Renal pelvis (tissue), 1 donor: ENCODE measurements at regions not wholly inside any gene's neighbourhood (a gene's known extent, or its start where the extent isn't known, plus 50 kb on each side); places are given as distances from the start of the nearest gene placed in this dataset.

Source experiments
- DNase-seq: peaks from one replicate; pipeline ENCODE4 v3.0.0-alpha.2; 2013

DNA sequence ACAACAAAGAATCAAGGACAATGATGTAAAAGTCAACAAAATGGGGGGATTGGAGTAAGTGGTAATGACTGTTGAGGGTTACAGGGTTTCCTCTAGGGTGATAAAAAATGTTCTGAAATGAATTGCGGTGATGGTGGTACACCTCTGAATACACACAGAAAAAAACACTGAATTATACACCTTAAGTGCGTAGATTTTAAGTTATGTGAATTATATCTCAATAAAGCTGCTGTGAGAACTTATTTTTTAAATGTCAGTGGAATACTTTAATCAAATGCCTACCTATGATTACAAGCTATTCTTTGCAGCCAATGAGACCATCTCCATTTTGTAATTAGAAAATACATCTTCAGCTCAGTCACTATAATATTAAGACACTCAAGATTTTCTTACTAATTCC is 53.5 kb downstream of the ZNF608 start:
- DNase-seq: no peak

DNA sequence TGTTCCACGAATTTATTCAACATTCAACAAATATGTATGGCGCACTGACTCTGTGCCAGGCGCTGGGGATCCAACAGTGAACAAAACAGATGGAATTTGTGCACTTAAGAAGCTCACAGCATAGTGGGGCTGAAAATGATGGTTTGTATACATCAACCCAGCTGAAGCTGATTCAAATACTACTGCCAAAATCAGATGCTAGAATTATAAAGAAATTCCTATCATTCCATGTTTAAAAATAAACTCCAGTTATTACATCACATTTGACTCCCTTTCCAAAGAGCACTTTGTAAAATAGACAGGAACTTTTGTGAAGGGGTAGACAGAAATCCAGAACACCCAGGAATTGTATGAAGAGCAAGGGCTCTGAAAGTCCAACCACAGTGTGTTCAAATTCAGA is 54.1 kb downstream of the ZNF608 start:
- no peak for DNase-seq

DNA sequence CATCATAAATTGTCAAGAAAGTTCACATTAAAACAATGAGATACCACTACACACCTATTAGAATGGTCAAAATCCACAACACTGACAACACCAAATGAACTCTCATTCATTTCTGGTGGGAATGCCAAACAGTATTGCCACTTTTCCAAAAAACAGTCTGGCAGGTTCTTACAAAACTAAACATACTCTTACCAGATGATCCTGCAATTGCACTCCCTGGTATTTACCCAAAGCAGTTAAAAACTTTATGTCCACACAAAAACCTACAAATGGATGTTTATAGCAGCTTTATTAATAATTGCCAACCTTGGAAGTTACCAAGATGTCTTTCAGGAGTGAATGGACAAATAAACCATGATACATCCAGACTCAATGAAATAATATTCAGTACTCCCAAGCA is 56.8 kb downstream of the ZNF608 start:
- DNase-seq: no peak

DNA sequence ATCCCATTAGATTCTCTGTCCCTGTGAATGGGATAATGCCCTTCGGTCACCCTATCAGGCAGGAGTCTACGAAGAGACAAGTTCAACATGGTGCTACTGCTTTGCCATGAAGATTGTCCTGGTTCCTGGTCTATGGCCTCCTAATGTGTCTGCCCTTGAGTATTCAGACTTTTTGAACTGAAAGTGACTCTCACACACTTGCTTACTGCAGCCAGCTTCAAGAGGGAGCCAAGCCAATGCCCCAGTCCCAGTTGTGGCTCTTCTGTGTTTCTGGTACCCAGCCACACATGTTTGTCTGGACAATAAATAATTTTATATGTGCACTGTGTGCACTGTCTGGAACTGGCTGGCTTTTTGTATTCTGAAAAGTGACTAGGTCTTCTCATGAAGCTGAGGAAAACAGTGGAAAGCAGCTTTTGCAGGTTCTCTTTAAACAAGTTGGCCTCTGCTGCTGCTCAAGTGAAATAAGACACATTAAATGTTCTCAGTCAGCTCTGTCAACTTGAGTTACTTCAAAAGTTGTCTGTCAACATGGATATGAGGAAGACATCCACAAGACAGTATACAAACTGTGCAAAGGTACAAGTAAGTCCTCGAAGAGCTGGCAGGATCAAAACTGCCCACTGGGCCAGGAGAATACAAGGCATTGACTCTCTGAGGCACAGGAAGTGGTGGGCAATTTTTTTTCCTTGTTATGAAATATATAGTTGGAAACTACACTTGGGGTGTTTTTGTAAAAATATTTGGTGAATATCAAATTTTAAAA is 60.0 kb downstream of the ZNF608 start:
- no peak for DNase-seq

DNA sequence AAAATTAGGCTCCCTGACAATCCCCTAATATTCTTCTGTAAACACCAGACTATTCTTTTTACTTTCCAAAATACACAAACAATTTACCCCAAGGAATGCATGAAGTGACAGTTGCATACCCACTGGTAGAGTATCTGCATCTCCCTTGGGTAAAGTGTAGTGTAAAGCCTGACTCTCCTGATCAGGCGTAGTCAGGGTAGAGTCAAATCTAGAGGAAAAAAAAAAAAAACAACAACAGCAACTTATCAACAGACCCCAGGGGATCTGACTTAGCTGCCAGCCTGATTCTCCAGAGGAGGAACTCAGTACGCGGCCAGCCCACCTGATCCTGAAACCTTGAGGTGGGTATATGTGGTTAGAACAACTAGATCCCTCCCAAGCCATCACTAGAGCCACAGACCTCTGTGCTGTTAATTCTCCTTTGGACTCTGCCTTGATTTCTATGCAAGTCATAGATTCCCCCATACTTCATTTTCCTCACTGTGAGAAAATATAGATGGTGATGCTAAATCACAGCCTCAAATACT is 61.0 kb downstream of the ZNF608 start:
- DNase-seq: no peak

DNA sequence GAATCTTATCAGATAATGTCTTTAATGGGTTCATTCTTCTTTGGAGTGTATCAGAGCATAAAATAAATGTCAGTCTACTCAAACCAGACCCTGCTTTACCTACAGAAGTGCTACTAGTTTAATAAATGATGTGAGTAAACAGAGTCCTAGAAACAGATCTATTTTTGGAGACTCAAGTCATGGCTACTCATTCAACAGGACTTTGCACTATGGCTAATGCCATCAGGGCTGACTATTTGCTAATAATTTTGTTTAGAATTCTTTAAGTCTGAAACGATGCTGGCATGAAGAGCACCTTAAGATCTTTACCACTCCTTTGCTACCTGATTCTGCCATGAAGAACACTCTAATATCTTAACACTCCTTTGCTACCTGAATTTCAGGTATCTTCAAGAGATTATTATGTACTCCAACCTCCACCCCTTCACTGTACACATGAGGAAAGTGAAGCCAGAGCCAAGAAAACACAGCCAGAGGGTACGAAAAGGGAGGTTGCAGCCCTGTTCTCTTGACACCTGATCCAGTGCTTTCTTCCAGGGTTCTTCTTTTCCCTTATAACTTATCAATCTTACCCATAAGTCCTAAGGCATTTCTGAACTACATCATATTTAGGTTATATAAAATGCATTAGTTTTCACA is 62.4 kb downstream of the ZNF608 start:
- DNase-seq: no peak

DNA sequence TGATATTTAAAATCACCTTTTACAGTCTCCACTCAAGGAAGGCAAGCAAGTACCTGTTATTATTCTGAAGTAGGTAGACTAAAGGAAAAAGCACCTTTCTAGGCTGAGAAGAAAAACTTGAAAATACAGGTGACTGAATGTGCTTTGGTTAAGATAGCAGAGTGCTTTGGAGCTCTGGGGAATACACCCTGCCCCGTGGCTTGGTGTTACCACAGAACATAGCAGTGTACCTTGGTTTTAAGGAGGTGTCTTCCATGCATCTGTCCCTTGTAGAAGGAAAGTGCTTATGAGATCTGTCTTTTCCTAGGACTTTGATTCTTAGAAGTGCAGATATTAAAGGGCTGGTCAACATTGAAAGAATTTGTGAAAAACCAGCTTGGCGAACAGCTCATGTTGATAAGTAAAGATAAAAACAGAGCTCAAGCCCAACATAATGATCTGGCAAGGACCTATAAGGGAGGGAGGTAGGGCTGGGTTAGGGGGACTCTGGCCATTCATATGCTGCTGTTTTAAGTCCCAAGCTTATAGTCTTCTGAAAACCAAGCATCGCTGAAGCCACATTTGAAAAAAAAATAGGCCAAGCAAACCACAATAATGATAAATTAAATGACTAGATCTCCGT is 66.8 kb downstream of the ZNF608 start:
- no peak for DNase-seq

DNA sequence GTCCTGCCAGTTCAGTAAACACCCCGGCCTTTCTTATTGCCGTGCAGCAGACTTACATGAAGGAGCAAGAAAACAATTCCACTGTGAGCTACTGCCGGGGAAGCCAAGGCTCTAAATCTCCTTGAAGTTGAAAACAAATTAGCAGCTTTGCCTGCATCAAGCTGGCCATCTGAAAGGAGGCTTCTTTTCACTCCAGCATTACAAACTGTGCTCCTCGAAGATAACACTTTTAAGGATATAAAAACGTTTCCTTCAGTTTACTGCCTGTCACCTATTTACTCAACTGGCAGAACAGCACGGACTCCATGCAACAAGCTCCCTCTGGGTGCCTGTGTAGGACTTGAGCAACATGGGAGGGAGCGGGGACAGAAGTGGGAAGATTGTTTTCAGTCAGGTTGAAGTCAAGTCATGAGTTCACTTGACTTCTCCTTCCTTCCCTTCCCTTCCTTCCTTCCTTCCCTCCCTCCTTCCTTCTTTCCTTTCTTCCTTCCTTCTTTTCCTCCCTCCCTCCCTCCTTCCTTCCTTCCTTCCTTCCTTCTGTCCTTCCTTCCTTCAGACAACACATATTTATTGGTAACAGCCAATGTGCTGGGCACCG is 67.4 kb downstream of the ZNF608 start:
- no peak for DNase-seq

DNA sequence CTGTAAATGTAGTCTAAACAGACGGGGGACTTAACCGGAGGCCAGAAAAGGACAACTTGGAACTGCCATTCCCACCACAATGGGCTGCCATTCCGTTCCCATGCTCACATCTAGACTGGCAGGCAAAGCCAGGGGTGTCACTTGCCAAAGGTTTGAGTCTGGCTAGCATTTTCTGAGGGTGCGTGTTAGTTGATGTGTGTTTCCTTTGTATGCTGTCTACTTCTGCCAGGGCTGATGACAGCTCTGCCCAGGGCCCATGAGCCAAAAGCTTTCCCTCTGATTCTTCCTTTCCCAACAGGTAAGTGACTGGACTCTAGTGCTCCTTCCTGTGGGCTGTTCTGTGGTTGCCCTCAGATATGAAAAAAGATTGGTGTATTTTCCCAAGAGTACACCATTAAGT is 68.0 kb downstream of the ZNF608 start:
- no peak for DNase-seq

DNA sequence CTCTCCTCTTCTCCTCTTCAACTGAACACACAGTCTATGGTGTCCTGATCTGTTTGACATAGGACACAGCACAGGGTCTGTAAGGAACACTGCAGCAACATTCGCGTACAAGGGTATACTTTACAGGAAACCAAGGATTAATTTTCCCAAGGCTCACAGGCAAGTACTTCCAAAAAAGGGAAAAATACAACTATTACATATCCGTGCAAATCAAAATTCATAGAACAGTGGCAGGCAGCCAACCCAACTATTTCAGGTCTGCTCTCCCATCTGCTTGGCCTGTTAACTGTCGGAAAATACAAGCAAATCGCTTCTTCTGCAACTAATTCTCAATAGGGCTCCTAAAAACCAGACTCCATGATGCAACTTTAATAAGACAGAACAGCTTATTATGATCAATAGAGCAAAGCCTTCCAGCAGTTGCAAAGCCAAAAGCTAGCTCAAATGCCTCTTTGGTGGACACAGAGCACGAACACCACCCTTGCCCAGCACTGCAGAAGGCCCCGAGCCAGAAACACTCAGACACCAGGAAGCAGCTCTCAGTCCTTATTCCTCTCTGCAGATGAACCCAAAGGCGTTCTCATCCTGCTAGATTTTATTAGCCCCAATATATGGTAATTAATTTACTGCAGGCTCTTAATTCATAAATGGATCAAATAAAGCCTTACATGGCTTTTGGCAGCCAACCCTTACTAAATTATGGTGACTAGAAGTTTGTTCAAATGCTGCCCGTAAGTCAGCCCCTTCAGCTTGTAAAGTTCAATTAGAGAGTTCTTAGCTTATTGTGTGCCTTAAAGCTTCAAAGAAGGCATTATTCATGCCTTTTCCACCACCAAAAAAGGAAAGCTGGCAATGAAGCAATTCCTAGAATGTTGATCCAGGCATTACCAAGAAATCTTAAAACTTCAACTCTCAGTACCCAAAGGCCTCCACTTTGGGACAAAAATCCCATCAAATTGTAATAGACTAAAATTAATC is 68.8 kb downstream of the ZNF608 start:
- no peak for DNase-seq

DNA sequence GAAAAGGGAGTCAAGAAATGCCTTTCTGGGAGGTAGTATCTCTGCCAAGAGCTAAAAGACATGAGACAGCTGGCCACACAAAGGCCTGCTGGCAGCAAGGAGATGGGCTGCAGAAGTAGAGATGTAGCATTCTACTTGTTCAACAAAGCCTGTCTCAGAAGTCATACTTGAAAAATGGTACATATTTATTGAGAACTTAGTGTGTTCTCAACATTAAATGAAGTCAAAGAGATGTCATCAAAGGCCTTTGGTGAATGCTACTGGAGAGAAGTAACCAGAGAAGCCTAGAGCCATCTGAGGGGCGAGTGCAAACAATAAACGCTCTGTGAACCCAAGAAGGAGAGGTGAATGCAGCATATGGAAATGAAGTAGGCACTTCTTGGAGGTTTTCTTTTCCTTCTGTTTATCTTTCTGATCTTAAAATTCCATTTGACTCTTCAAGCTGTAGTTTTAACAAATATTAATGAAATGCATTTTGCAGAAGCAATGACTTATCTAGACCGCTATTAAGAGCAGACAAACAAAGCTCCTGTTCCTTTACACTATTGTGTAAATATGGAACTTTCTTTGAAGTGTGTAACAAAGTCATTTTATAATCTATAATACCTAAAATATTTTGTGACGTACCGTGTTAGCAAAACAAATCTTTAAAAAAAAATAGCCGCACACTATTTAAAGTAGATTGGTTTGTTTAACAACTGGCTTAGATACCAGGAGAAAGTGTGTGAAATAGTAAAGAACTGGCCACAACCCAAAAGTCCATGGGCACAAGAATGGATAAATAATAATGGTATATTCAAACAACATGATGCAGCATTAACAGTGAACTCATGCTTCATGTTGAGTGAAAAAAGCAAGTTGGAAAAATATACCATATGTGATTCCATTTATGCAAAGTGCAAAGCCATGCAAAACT is 70.2 kb downstream of the ZNF608 start:
- DNase-seq: no peak

DNA sequence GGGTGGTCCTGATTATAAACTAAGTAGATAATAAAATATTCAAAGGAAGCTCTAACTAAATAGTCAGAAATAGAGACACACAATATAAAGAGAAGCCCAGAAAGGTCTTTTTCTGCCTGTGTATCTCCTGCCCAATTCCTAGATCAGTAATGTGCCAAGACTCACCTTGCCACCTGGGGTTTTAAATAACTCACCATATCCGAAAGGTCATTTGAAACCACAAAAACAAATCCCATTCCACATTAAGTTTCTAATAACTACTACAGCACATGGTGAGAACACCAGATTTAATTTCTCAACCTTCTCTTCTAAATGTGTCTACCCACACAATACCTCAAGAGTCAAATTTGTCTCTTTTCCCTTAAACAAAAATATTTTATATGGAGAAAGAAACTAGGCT is 75.2 kb downstream of the ZNF608 start:
- DNase-seq: no peak

DNA sequence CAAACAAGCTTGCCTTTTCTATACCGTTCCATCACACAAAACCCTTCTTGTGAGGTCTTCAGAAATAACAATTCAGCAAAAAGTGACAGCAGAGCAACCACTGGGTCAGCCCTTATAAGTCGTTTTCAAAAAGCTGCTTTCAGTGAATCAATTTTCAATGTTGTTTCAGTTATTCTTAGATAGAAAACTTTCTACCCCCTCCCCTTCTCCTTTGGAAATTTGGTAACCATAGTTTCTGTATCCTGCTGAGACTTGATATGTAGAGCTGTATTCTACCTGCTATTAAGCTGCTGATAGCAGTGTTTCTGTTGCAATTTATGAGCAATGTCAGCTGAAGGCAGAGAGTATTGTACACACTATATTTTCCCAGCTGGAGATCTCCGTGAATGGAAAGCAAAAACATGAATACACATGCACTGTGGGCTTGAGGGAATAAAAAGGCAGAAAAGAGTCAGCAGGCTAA is 75.7 kb downstream of the ZNF608 start:
- no peak for DNase-seq

DNA sequence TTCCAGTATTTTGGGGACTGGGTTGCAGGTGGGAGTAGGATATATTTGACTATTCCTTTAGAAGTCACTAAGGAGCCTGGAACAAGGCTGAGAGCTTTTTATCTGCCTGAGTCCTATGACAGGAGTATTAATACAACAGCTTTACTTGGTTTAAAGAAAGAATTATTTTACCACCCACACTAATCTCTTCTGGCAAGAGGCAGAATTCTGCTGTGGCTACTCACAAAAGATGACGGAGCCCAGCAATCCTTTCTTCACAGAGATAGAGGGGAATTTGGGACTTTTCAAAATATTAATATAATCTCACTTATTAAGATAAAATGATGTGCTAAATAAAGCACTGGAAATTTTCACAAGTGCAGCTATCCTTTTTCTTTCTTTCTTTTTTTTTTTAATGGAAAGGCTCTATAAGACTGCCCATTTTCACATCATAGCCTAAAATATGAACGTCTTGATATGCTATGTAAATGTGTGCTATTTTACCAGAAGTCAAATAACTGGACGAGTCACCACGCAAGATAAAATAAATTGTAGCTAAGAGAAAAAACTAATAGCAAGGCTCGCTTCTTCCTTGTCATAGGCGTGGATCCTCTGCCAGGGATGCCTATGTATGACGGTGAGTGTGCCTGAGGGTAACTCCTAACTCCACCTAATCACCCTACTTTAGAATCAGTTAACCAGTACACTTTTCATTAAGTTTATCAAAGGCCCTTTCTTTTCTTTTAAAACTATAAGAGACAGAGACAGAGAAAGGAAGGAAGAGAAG is 76.3 kb downstream of the ZNF608 start:
- no peak for DNase-seq

DNA sequence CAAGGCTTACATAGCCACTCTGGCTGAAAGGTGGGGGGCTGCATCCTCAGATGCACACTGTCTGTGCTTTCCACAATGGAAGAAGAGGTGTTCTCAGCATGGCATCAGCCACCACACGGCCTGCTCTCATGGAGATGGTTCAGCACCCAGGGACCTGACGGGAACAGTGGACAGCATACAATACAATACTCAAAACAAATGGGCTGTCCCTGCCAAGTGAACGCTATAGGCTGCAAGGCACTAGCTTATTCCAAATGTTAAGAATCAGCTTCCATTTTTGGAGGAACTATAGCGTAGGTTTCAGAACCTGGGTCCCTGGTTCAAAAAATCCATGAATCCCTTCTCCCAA is 77.2 kb downstream of the ZNF608 start:
- DNase-seq: no peak

DNA sequence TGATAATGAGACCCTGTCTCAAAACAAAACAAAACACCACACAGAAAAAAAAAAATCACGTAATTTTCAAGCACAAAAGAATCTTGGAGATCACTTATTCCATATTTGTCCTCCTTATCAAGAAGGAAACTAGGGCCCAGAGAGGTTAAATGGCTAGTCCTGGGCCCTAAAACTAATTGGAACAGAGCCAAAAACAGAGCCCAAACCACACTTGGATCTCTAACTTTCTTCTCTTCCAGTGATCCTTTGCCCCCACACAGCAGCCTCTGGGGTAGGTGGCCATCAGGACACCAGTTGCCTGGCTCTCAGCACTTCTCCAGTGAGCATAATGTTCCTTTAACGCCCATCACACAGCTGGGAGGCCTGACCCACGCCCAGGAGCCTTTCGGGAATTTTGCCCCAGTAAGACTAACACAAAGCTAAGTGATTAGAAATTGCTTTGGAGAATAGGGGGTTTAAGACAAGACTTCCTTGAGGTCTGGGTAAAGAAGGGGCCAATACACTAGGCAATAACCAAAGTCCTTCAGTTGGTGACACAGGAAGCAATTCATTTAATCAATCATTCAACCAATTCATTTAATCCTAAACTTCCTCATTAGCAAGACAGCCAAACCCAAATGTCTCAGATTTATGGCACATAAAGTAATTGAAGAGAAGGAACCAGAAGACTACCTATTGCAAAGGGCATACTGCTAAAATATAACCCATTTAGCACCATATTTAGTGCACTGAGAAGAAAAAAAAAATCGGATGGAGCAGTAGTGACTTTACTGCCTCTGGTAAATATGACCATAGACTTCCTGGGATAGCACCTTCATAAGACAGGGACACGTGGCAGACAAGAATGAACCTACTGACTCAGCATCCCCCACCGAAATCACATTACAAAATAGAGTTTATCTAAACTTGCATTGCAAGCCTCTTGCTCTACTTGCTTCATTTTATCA is 77.8 kb downstream of the ZNF608 start:
- DNase-seq: no peak

DNA sequence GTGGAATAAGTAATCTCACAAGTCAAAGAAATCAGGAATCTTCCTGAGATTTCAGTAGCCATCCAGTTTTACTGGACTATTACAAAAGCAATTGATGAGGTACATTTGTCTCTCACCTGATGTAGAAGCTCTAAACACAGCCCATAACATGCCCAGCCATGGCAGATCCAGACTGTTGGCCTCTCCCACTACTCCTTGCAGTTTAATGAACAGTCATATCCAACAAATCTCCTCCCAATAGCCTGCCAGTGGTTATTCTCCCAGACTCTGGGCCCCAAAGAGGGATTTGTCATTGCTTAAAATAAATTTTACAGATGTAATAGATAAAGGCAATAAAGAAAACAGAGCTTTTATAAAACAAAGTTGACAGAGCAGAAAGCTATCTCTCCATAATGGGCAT is 80.8 kb downstream of the ZNF608 start:
- DNase-seq: no peak

DNA sequence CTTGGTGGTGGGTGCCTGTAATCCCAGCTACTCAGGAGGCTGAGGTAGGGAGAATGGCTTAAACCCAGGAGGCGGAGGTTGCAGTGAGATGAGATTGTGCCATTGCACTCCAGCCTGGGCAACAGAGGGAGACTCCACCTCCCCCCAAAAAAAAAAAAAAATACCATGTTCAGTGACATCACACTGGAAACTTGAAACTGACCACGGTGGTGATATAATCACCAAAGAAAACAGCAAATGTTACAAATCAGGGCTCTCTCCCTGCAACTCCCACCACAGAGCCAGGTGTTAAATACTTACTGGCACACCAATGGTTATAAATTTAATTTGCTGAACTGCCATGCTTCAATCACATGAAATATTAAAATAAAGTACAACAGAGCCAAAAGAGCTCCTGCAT is 81.4 kb downstream of the ZNF608 start:
- DNase-seq: no peak
